GM21619 (cell line): ENCODE measurements at regions not wholly inside any gene's neighbourhood (a gene's known extent, or its start where the extent isn't known, plus 50 kb on each side); places are given as distances from the start of the nearest gene placed in this dataset.

Experiments
- ATAC-seq: cut with Tn5 transposase; IDR thresholded peaks from one replicate; pipeline ENCODE4 v1.9.1; 2021; ENCODE audit not compliant: unreplicated experiment

- ATAC-seq: no peak
These were observed 134.5 kb downstream of the URB2 start for GRCh38 chr1:229760478-229760996.

GRCh38 chr1:229762891-229763290, 136.8 kb downstream of the URB2 start:
- ATAC-seq: no peak

GRCh38 chr1:229768232-229768631, 142.2 kb downstream of the URB2 start:
- no peak for ATAC-seq

GRCh38 chr1:229769006-229769405, 143.0 kb downstream of the URB2 start:
- ATAC-seq: no peak

- no peak for ATAC-seq
These were observed 143.8 kb downstream of the URB2 start for GRCh38 chr1:229769809-229770208.

GRCh38 chr1:229778794-229779193, 152.7 kb downstream of the URB2 start:
- ATAC-seq: no peak

GRCh38 chr1:229781453-229781852, 155.4 kb downstream of the URB2 start:
- ATAC-seq: no peak

- no peak for ATAC-seq
These were observed 156.4 kb downstream of the URB2 start for GRCh38 chr1:229782469-229782868.

- ATAC-seq: no peak
These were observed 158.8 kb downstream of the URB2 start for GRCh38 chr1:229784834-229785233.

- no peak for ATAC-seq
These were observed 161.0 kb downstream of the URB2 start for GRCh38 chr1:229786974-229787610.

GRCh38 chr1:229788004-229788403, 162.0 kb downstream of the URB2 start:
- ATAC-seq: no peak

GRCh38 chr1:229792012-229792975, 166.2 kb downstream of the URB2 start:
- ATAC-seq: no peak

- ATAC-seq: no peak
These were observed 167.4 kb downstream of the URB2 start for GRCh38 chr1:229793488-229793887.

GRCh38 chr1:229798558-229798957, 172.5 kb downstream of the URB2 start:
- ATAC-seq: no peak

- no peak for ATAC-seq
These were observed 177.7 kb downstream of the URB2 start for GRCh38 chr1:229803626-229804217.

GRCh38 chr1:229808272-229808671, 182.2 kb downstream of the URB2 start:
- no peak for ATAC-seq

- ATAC-seq: no peak
These were observed 184.1 kb downstream of the URB2 start for GRCh38 chr1:229810140-229810539.

GRCh38 chr1:229810961-229811360, 184.9 kb downstream of the URB2 start:
- ATAC-seq: no peak

GRCh38 chr1:229812148-229812547, 186.1 kb downstream of the URB2 start:
- no peak for ATAC-seq

GRCh38 chr1:229812693-229813092, 186.6 kb downstream of the URB2 start:
- no peak for ATAC-seq

- ATAC-seq: no peak
These were observed 189.0 kb downstream of the URB2 start for GRCh38 chr1:229815076-229815475.

GRCh38 chr1:229815961-229816360, 189.9 kb downstream of the URB2 start:
- no peak for ATAC-seq
